HEK293 (cell line): ENCODE measurements at regions not wholly inside any gene's neighbourhood (a gene's known extent, or its start where the extent isn't known, plus 50 kb on each side); places are given as distances from the start of the nearest gene placed in this dataset.

Source experiments
- PRDM1 ChIP-seq: fragments of 450-650 bp; formaldehyde crosslinking; IDR thresholded peaks from 2 replicates; pipeline ENCODE4; 2016; ENCODE audit warnings: missing biosample characterization, missing genetic modification characterization
- ZBTB20 ChIP-seq: fragments of 450-650 bp; formaldehyde crosslinking; IDR thresholded peaks from 2 replicates; pipeline ENCODE4 v1.5.1; 2016; ENCODE audit warnings: missing biosample characterization, missing genetic modification characterization
- ZBTB7A ChIP-seq: fragments of 450-650 bp; formaldehyde crosslinking; IDR thresholded peaks from 2 replicates; pipeline ENCODE4 v1.5.1; 2016; ENCODE audit warnings: low read depth, missing biosample characterization, missing genetic modification characterization
- ZFP41 ChIP-seq: fragments of 450-650 bp; formaldehyde crosslinking; IDR thresholded peaks from 2 replicates; pipeline ENCODE4 v1.5.1; 2016; ENCODE audit warnings: missing biosample characterization, missing genetic modification characterization, borderline replicate concordance
- ZFP69B ChIP-seq: fragments of 450-650 bp; formaldehyde crosslinking; IDR thresholded peaks from 2 replicates; pipeline ENCODE4 v1.5.1; 2016; ENCODE audit warnings: missing biosample characterization, missing genetic modification characterization
- ZNF114 ChIP-seq: fragments of 450-650 bp; formaldehyde crosslinking; IDR thresholded peaks from 2 replicates; pipeline ENCODE4 v1.5.0; 2017; ENCODE audit warnings: missing biosample characterization, missing genetic modification characterization
- ZNF146 ChIP-seq: fragments of 450-650 bp; formaldehyde crosslinking; IDR thresholded peaks from 2 replicates; pipeline ENCODE4 v1.5.1; 2016; ENCODE audit warnings: missing biosample characterization, missing genetic modification characterization
- ZNF211 ChIP-seq: fragments of 450-650 bp; formaldehyde crosslinking; IDR thresholded peaks from 2 replicates; pipeline ENCODE4 v1.5.1; 2016; ENCODE audit warnings: low read depth, missing biosample characterization, missing genetic modification characterization
- ZNF221 ChIP-seq: fragments of 450-650 bp; formaldehyde crosslinking; IDR thresholded peaks from 2 replicates; pipeline ENCODE4 v1.5.1; 2017; ENCODE audit warnings: missing biosample characterization, missing genetic modification characterization, borderline replicate concordance
- ZNF239 ChIP-seq: fragments of 450-650 bp; formaldehyde crosslinking; IDR thresholded peaks from 2 replicates; pipeline ENCODE4 v1.5.1; 2016; ENCODE audit warnings: missing biosample characterization, missing genetic modification characterization
- ZNF24 ChIP-seq: fragments of 450-650 bp; formaldehyde crosslinking; IDR thresholded peaks from 2 replicates; pipeline ENCODE4 v1.5.1; 2016; ENCODE audit warnings: missing biosample characterization, missing genetic modification characterization
- ZNF324 ChIP-seq: fragments of 450-650 bp; formaldehyde crosslinking; IDR thresholded peaks from 2 replicates; pipeline ENCODE4 v1.5.1; 2016; ENCODE audit warnings: missing biosample characterization, missing genetic modification characterization
- ZNF335 ChIP-seq: fragments of 450-650 bp; formaldehyde crosslinking; conservative IDR thresholded peaks from 2 replicates; pipeline ENCODE4 v1.5.1; 2016; ENCODE audit warnings: missing biosample characterization, missing genetic modification characterization
- ZNF350 ChIP-seq: fragments of 450-650 bp; formaldehyde crosslinking; IDR thresholded peaks from 2 replicates; pipeline ENCODE4 v1.5.0; 2017; ENCODE audit warnings: missing biosample characterization, mild to moderate bottlenecking, missing genetic modification characterization
- ZNF362 ChIP-seq: fragments of 450-650 bp; formaldehyde crosslinking; IDR thresholded peaks from 2 replicates; pipeline ENCODE4 v1.5.1; 2016; ENCODE audit warnings: missing biosample characterization, missing genetic modification characterization
- ZNF449 ChIP-seq: fragments of 450-650 bp; formaldehyde crosslinking; IDR thresholded peaks from 2 replicates; pipeline ENCODE4 v1.5.1; 2017; ENCODE audit warnings: missing biosample characterization, mild to moderate bottlenecking, missing genetic modification characterization, moderate library complexity
- ZNF600 ChIP-seq: fragments of 450-650 bp; formaldehyde crosslinking; IDR thresholded peaks from 2 replicates; pipeline ENCODE4 v1.5.1; 2016; ENCODE audit warnings: missing biosample characterization, missing genetic modification characterization
- ZNF610 ChIP-seq: fragments of 450-650 bp; formaldehyde crosslinking; IDR thresholded peaks from 2 replicates; pipeline ENCODE4 v1.5.1; 2016; ENCODE audit warnings: missing biosample characterization, missing genetic modification characterization, borderline replicate concordance
- TF ChIP-seq, protein P1 (sequence below): fragments of 450-650 bp; IDR thresholded peaks from 2 replicates; pipeline ENCODE4 v1.5.1; 2018; ENCODE audit warnings: missing biosample characterization, mild to moderate bottlenecking, missing genetic modification characterization
- TF ChIP-seq, protein P2 (sequence below): fragments of 450-650 bp; formaldehyde crosslinking; IDR thresholded peaks from 2 replicates; pipeline ENCODE4 v1.5.1; 2016; ENCODE audit warnings: missing biosample characterization, missing genetic modification characterization
- TF ChIP-seq, protein P3 (sequence below): fragments of 450-650 bp; formaldehyde crosslinking; conservative IDR thresholded peaks from 2 replicates; pipeline ENCODE4 v1.5.1; 2016; ENCODE audit warnings: low read depth, missing biosample characterization, missing genetic modification characterization
- TF ChIP-seq, protein P4 (sequence below): fragments of 450-650 bp; formaldehyde crosslinking; IDR thresholded peaks from 2 replicates; pipeline ENCODE4 v1.5.1; 2016; ENCODE audit warnings: missing biosample characterization, missing genetic modification characterization
- TF ChIP-seq, protein P5 (sequence below): fragments of 450-650 bp; formaldehyde crosslinking; conservative IDR thresholded peaks from 2 replicates; pipeline ENCODE4 v1.5.1; 2016; ENCODE audit warnings: low read depth, missing biosample characterization, missing genetic modification characterization

GRCh38 chr10:83983578-83984255 lies 155.6 kb upstream of the GHITM start (continued):
- TF ChIP-seq, protein P1, sequence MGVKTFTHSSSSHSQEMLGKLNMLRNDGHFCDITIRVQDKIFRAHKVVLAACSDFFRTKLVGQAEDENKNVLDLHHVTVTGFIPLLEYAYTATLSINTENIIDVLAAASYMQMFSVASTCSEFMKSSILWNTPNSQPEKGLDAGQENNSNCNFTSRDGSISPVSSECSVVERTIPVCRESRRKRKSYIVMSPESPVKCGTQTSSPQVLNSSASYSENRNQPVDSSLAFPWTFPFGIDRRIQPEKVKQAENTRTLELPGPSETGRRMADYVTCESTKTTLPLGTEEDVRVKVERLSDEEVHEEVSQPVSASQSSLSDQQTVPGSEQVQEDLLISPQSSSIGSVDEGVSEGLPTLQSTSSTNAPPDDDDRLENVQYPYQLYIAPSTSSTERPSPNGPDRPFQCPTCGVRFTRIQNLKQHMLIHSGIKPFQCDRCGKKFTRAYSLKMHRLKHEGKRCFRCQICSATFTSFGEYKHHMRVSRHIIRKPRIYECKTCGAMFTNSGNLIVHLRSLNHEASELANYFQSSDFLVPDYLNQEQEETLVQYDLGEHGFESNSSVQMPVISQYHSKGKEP (tag by site-specific recombination) = peak; percentile 13; the same call in 1 of the 2 replicates
- TF ChIP-seq ZFP69B (tag by site-specific recombination) (no peak), ZFP41 (tag by site-specific recombination) (no peak), ZNF324 (tag by site-specific recombination) (no peak), ZBTB20 (no peak), ZNF362 (tag by site-specific recombination) (0 out of 2 replicates have a peak, but pooled peaks have one; percentile 11), ZNF211 (no peak), ZNF350 (tag by site-specific recombination) (no peak), ZNF24 (peak; percentile 57; the same call in 1 of the 2 replicates), ZNF600 (tag by site-specific recombination) (no peak), ZNF610 (no peak), ZNF449 (tag by site-specific recombination) (no peak), ZNF239 (no peak), ZBTB7A (tag by site-specific recombination) (no peak), PRDM1 (tag by site-specific recombination) (no peak), ZNF146 (tag by site-specific recombination) (no peak), ZNF114 (tag by site-specific recombination) (no peak), ZNF335 (no peak), ZNF221 (no peak)
- TF ChIP-seq, protein P2, sequence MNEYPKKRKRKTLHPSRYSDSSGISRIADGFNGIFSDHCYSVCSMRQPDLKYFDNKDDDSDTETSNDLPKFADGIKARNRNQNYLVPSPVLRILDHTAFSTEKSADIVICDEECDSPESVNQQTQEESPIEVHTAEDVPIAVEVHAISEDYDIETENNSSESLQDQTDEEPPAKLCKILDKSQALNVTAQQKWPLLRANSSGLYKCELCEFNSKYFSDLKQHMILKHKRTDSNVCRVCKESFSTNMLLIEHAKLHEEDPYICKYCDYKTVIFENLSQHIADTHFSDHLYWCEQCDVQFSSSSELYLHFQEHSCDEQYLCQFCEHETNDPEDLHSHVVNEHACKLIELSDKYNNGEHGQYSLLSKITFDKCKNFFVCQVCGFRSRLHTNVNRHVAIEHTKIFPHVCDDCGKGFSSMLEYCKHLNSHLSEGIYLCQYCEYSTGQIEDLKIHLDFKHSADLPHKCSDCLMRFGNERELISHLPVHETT (tag by site-specific recombination) = no peak
- TF ChIP-seq, protein P3, sequence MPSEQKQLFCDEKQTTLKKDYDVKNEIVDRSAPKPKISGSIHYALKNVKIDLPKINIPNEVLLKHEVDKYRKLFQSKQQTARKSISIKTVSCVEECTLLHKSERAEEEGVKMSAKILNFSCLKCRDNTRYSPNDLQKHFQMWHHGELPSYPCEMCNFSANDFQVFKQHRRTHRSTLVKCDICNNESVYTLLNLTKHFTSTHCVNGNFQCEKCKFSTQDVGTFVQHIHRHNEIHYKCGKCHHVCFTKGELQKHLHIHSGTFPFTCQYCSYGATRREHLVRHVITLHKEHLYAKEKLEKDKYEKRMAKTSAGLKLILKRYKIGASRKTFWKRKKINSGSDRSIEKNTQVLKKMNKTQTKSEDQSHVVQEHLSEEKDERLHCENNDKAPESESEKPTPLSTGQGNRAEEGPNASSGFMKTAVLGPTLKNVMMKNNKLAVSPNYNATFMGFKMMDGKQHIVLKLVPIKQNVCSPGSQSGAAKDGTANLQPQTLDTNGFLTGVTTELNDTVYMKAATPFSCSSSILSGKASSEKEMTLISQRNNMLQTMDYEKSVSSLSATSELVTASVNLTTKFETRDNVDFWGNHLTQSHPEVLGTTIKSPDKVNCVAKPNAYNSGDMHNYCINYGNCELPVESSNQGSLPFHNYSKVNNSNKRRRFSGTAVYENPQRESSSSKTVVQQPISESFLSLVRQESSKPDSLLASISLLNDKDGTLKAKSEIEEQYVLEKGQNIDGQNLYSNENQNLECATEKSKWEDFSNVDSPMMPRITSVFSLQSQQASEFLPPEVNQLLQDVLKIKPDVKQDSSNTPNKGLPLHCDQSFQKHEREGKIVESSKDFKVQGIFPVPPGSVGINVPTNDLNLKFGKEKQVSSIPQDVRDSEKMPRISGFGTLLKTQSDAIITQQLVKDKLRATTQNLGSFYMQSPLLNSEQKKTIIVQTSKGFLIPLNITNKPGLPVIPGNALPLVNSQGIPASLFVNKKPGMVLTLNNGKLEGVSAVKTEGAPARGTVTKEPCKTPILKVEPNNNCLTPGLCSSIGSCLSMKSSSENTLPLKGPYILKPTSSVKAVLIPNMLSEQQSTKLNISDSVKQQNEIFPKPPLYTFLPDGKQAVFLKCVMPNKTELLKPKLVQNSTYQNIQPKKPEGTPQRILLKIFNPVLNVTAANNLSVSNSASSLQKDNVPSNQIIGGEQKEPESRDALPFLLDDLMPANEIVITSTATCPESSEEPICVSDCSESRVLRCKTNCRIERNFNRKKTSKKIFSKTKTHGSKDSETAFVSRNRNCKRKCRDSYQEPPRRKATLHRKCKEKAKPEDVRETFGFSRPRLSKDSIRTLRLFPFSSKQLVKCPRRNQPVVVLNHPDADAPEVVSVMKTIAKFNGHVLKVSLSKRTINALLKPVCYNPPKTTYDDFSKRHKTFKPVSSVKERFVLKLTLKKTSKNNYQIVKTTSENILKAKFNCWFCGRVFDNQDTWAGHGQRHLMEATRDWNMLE (tag by site-specific recombination) = 0 out of 2 replicates have a peak, but pooled peaks have one; percentile 44
- TF ChIP-seq, protein P4, sequence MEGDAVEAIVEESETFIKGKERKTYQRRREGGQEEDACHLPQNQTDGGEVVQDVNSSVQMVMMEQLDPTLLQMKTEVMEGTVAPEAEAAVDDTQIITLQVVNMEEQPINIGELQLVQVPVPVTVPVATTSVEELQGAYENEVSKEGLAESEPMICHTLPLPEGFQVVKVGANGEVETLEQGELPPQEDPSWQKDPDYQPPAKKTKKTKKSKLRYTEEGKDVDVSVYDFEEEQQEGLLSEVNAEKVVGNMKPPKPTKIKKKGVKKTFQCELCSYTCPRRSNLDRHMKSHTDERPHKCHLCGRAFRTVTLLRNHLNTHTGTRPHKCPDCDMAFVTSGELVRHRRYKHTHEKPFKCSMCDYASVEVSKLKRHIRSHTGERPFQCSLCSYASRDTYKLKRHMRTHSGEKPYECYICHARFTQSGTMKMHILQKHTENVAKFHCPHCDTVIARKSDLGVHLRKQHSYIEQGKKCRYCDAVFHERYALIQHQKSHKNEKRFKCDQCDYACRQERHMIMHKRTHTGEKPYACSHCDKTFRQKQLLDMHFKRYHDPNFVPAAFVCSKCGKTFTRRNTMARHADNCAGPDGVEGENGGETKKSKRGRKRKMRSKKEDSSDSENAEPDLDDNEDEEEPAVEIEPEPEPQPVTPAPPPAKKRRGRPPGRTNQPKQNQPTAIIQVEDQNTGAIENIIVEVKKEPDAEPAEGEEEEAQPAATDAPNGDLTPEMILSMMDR (tag by site-specific recombination) = no peak
- TF ChIP-seq, protein P5, sequence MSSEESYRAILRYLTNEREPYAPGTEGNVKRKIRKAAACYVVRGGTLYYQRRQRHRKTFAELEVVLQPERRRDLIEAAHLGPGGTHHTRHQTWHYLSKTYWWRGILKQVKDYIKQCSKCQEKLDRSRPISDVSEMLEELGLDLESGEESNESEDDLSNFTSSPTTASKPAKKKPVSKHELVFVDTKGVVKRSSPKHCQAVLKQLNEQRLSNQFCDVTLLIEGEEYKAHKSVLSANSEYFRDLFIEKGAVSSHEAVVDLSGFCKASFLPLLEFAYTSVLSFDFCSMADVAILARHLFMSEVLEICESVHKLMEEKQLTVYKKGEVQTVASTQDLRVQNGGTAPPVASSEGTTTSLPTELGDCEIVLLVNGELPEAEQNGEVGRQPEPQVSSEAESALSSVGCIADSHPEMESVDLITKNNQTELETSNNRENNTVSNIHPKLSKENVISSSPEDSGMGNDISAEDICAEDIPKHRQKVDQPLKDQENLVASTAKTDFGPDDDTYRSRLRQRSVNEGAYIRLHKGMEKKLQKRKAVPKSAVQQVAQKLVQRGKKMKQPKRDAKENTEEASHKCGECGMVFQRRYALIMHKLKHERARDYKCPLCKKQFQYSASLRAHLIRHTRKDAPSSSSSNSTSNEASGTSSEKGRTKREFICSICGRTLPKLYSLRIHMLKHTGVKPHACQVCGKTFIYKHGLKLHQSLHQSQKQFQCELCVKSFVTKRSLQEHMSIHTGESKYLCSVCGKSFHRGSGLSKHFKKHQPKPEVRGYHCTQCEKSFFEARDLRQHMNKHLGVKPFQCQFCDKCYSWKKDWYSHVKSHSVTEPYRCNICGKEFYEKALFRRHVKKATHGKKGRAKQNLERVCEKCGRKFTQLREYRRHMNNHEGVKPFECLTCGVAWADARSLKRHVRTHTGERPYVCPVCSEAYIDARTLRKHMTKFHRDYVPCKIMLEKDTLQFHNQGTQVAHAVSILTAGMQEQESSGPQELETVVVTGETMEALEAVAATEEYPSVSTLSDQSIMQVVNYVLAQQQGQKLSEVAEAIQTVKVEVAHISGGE = no peak
